Cardiac muscle cell (in vitro differentiated cells and primary cell): ENCODE measurements at regions not wholly inside any gene's neighbourhood (a gene's known extent, or its start where the extent isn't known, plus 50 kb on each side); places are given as distances from the start of the nearest gene placed in this dataset.

ENCODE experiments used
- DNase-seq, 2 donors: peaks; one replicate each; pipeline versions ENCODE4 v3.0.0 to v3.0.0-alpha.2; 2010 to 2017; ENCODE audit warnings: low read depth in 1 of 2, low spot score in 1 of 2
- H3K27ac ChIP-seq: fragments of 200-600 bp; sonication (generic); 2 replicates; pipeline ENCODE4 v1.5.1; 2016
- H3K27me3 ChIP-seq: fragments of 200-600 bp; sonication (generic); 2 replicates; pipeline ENCODE4 v1.6.0; 2016; ENCODE audit warnings: control low read depth
- H3K36me3 ChIP-seq: fragments of 200-600 bp; sonication (generic); 2 replicates; pipeline ENCODE4 v1.5.1; 2016; ENCODE audit warnings: control low read depth
- H3K4me1 ChIP-seq: fragments of 200-600 bp; sonication (generic); 2 replicates; pipeline ENCODE4 v1.8.1; 2017; ENCODE audit warnings: low read depth, mild to moderate bottlenecking, mixed run types
- H3K4me3 ChIP-seq: fragments of 200-600 bp; sonication (generic); 2 replicates; pipeline ENCODE4 v1.5.1; 2016; ENCODE audit warnings: mild to moderate bottlenecking
- H3K9me3 ChIP-seq: fragments of 200-600 bp; sonication (generic); 2 replicates; pipeline ENCODE4 v1.5.1; 2017; ENCODE audit warnings: low read depth, mild to moderate bottlenecking, control low read depth
- TF ChIP-seq, protein P1 (sequence below): IDR thresholded peaks from 2 replicates; pipeline ENCODE4 v1.5.1; 2012; ENCODE audit warnings: low read depth, mild to moderate bottlenecking, low read length

DNA sequence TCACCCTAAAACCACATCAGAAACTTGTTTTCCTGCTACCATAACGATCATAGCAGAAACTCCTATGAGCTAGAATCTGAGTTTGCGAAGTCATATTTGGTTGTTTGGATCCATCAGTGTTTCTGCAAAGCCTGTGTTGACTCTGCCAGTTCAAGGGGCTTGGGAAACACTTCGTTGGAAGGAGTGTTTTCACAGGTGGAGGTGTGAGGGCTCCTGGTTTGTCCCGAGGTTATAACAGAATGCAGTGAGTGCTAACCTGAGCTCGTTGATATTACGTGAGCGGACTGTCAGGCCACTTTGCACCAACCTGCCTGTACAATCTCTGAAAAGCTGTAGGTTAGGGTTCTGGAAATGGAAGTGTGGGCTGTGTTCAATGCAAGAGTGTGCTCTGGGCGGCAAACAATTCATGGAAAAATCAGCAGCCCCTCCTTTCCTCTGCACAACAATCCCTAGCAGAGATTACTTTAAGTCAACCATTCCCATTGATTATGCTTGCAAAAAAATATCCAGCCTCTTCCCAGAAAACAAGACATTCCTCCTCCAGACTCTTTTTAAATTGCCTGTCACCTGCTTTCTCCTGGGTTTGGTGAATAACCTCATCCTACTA lies 622.0 kb downstream of the TYW1 start:
- DNase-seq, result peak in 1 of 2 donors; percentile 5
- no peaks in the 10 kb centered on the region for H3K4me1 ChIP-seq
- H3K9me3 ChIP-seq, result no peaks in the 10 kb centered on the region
- TF ChIP-seq, protein P1, sequence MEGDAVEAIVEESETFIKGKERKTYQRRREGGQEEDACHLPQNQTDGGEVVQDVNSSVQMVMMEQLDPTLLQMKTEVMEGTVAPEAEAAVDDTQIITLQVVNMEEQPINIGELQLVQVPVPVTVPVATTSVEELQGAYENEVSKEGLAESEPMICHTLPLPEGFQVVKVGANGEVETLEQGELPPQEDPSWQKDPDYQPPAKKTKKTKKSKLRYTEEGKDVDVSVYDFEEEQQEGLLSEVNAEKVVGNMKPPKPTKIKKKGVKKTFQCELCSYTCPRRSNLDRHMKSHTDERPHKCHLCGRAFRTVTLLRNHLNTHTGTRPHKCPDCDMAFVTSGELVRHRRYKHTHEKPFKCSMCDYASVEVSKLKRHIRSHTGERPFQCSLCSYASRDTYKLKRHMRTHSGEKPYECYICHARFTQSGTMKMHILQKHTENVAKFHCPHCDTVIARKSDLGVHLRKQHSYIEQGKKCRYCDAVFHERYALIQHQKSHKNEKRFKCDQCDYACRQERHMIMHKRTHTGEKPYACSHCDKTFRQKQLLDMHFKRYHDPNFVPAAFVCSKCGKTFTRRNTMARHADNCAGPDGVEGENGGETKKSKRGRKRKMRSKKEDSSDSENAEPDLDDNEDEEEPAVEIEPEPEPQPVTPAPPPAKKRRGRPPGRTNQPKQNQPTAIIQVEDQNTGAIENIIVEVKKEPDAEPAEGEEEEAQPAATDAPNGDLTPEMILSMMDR, result no peak
- H3K27ac ChIP-seq, result no peak overlapping the region
- H3K27me3 ChIP-seq, result peaks cover 22% of the 10 kb centered on the region
- H3K36me3 ChIP-seq, result no peaks in the 10 kb centered on the region
- H3K4me3 ChIP-seq, result no peak overlapping the region

DNA sequence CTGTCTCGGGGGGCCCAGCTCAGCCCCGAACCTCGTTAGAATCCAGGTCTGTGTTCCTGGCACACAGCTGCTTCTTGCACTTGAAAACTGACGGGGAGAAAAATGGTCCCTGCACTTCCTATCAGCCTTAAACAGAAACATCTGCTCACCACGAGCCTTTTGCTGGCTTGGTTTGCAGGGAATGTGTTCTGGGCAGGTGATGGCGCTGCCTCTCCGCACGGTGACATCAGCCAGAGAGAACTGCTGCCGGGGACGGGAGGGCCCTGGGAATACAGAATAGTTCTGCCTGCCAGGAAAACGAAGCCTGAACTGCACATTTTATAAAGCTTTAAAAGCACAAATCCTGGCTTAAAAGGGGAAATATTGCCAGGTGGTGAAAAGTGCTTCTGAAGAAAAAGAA lies 622.5 kb downstream of the TYW1 start:
- DNase-seq, result peak; percentile 17 to 51
- no peaks in the 10 kb centered on the region for H3K4me1 ChIP-seq
- no peaks in the 10 kb centered on the region for H3K9me3 ChIP-seq
- no peaks in the 10 kb centered on the region for H3K36me3 ChIP-seq
- peaks cover 27% of the 10 kb centered on the region for H3K27me3 ChIP-seq
- no peak overlapping the region for H3K4me3 ChIP-seq
- TF ChIP-seq, protein P1, result no peak
- H3K27ac ChIP-seq, result no peak overlapping the region

DNA sequence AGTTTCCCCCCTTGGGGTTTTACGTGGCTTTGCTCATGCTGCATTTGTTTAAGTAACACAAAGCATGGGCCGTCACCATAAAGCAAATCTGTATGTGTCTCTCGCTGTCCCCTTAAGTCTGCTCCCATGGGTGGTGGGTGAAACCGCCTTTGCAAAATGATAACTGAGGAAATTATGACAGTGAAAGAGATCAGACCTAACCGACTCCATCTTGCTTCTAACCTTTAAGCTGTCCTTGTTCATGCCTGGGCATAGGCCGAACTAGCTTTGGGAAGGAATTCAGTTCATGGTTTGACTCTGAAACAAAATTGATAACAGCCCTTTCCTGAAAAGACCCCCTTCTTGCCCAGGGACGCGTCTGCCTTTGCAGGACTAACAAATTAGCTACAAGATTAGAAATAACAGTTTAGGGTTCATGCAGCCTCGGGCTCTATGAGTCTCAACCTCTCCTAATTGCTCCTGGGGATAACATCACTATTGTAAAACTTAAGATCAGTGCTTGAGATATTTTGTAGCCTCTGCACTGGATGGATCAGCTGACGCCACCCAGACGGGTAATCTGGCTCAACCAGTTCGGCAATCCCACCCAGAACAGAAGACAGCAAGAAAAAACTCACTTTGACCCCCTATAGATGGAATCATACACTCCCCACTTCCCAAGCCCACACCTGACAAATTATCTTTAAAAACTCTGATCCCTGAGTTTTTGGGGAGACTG lies 623.7 kb downstream of the TYW1 start:
- Histone ChIP-seq H3K4me3 (no peak overlapping the region), H3K4me1 (no peaks in the 10 kb centered on the region), H3K27ac (no peak overlapping the region), H3K9me3 (no peaks in the 10 kb centered on the region), H3K36me3 (no peaks in the 10 kb centered on the region), H3K27me3 (peaks cover 31% of the 10 kb centered on the region)
- TF ChIP-seq, protein P1, result no peak
- DNase-seq, result no peak

GRCh38 chr7:67621704-67622103 lies 625.1 kb downstream of the TYW1 start:
- TF ChIP-seq, protein P1, result no peak

DNA sequence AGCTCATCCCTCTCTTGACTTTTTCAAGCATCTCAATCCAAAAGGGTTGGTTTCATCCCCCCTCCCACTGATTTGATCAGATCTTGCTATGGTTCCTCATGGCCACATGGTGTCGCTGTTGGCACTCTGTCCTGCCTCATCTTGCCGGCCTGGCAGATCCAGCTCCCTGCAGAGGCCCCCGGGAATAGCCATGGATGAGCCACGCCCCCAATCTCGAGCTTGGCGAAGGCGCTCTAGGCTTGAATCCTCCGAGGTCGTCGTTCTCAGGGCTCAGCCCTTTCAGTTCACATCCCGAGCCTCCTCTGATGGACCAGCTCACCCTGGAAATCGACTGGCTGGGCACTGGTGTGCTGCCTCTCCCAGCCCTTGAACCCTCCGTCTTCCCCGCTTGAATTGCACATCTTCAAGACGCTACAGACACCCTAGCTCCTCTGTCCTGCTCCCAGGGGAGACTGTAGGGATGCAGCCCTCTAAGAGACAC lies 628.7 kb downstream of the TYW1 start:
- peaks cover 23% of the 10 kb centered on the region for H3K27me3 ChIP-seq
- H3K27ac ChIP-seq, result no peak overlapping the region
- no peak overlapping the region for H3K4me3 ChIP-seq
- TF ChIP-seq, protein P1, result peak; percentile 91
- H3K9me3 ChIP-seq, result no peaks in the 10 kb centered on the region
- no peaks in the 10 kb centered on the region for H3K4me1 ChIP-seq
- H3K36me3 ChIP-seq, result no peaks in the 10 kb centered on the region
- DNase-seq, result peak; percentile 89

More at GRCh38 chr7:67621704-67622103, 625.1 kb downstream of the TYW1 start:
- Histone ChIP-seq H3K27ac (no peak overlapping the region), H3K4me1 (no peaks in the 10 kb centered on the region), H3K36me3 (no peaks in the 10 kb centered on the region), H3K9me3 (no peaks in the 10 kb centered on the region), H3K4me3 (no peak overlapping the region), H3K27me3 (peaks cover 27% of the 10 kb centered on the region)
- no peak for DNase-seq
